ENCODE measurements at regions not wholly inside any gene's neighbourhood (a gene's known extent, or its start where the extent isn't known, plus 50 kb on each side); places are given as distances from the start of the nearest gene placed in this dataset.

DNA sequence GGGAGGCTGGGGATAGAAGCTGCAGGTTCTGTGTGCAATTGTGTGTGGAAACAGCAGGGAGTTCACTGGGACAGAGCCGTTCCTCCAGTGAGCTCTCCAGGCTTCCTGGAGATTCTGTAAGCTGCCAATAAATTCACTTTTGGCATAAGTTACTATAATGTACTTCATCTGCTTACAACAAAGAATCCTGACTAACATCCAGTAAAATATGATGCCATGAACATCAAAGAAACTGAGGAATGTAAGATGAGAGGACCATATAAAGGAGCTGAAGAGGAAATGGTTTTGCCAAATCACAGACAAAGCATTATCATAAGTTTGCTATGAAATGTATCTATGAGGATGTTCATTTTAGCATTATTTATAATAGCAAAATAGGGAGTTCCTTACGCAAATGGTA is 175.3 kb downstream of the KCNE4 start:
- TF ChIP-seq EZH2phosphoT487 (IDR thresholded peaks at IDR 0.05; ENCODE audit: low read depth), result no peak
- TF ChIP-seq, protein P1, sequence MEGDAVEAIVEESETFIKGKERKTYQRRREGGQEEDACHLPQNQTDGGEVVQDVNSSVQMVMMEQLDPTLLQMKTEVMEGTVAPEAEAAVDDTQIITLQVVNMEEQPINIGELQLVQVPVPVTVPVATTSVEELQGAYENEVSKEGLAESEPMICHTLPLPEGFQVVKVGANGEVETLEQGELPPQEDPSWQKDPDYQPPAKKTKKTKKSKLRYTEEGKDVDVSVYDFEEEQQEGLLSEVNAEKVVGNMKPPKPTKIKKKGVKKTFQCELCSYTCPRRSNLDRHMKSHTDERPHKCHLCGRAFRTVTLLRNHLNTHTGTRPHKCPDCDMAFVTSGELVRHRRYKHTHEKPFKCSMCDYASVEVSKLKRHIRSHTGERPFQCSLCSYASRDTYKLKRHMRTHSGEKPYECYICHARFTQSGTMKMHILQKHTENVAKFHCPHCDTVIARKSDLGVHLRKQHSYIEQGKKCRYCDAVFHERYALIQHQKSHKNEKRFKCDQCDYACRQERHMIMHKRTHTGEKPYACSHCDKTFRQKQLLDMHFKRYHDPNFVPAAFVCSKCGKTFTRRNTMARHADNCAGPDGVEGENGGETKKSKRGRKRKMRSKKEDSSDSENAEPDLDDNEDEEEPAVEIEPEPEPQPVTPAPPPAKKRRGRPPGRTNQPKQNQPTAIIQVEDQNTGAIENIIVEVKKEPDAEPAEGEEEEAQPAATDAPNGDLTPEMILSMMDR (IDR thresholded peaks at IDR 0.05; ENCODE audit: low read depth, low read length), result no peak

Measured in OCI-LY3 (cell line).